ENCODE measurements at regions not wholly inside any gene's neighbourhood (a gene's known extent, or its start where the extent isn't known, plus 50 kb on each side); places are given as distances from the start of the nearest gene placed in this dataset.
"Not testable (repeated sequence)": the region's sequence is repeated elsewhere in the genome, so short reads cannot be mapped to it uniquely, and the experiment has no call there.

- no peak for DNase-seq
- TF ChIP-seq CTCF (IDR thresholded peaks at IDR 0.05) (no peak), EP300 (IDR thresholded peaks at IDR 0.05) (no peak), POLR2A (IDR thresholded peaks at IDR 0.05) (no peak)
- intact Hi-C loops (cut with DNase I) = loop anchor here in 1 of 4 donors (5.0 kb wide), 1 partner anchor 72 kb away; no protein-coding TSS in a partner anchor
- Histone ChIP-seq H3K9me3 (no peaks in the 10 kb centered on the region), H3K4me1 (ENCODE audit: insufficient read depth) (peaks cover 2% of the 10 kb centered on the region), H3K27me3 (no peaks in the 10 kb centered on the region), H3K27ac (no peak overlapping the region), H3K36me3 (no peaks in the 10 kb centered on the region), H3K4me3 (no peak overlapping the region)
These were observed 74.4 kb downstream of the ACKR3 start for GRCh38 chr2:236644067-236644466.

- Histone ChIP-seq H3K27me3 (no peaks in the 10 kb centered on the region), H3K4me1 (ENCODE audit: insufficient read depth) (peaks cover 2% of the 10 kb centered on the region), H3K9me3 (no peaks in the 10 kb centered on the region), H3K4me3 (no peak overlapping the region), H3K27ac (no peak overlapping the region), H3K36me3 (no peaks in the 10 kb centered on the region)
- TF ChIP-seq POLR2A (IDR thresholded peaks at IDR 0.05) (no peak), EP300 (IDR thresholded peaks at IDR 0.05) (no peak), CTCF (IDR thresholded peaks at IDR 0.05) (no peak)
- 59 to 78% (median 71%) methylated on average over 4 of the region's 4 CpGs for WGBS, 3 donors
- intact Hi-C loops (cut with DNase I) = loop anchor here in 1 of 4 donors (5.0 kb wide), 1 partner anchor 72 kb away; no protein-coding TSS in a partner anchor
- DNase-seq = peak in 1 of 5 donors; percentile 8
These were observed 74.9 kb downstream of the ACKR3 start for GRCh38 chr2:236644502-236644911.

GRCh38 chr2:236645141-236645540 is 75.5 kb downstream of the ACKR3 start:
- intact Hi-C loops (cut with DNase I); H3K4me3 ChIP-seq; H3K9me3 ChIP-seq; DNase-seq; H3K4me1 ChIP-seq (ENCODE audit: insufficient read depth); H3K27ac ChIP-seq; H3K27me3 ChIP-seq; H3K36me3 ChIP-seq: not testable (repeated sequence)
- WGBS, 3 donors = 84 to 92% (median 85%) methylated on average over 4 of the region's 4 CpGs

GRCh38 chr2:236646441-236646840 is 76.8 kb downstream of the ACKR3 start:
- Histone ChIP-seq H3K4me1 (ENCODE audit: insufficient read depth) (no peaks in the 10 kb centered on the region), H3K27ac (no peak overlapping the region), H3K36me3 (no peaks in the 10 kb centered on the region), H3K4me3 (no peak overlapping the region), H3K27me3 (no peaks in the 10 kb centered on the region), H3K9me3 (no peaks in the 10 kb centered on the region)
- DNase-seq = no peak
- WGBS, 3 donors = 75 to 87% (median 82%) methylated on average over 3 of the region's 3 CpGs
- intact Hi-C loops (cut with DNase I) = no loop called here
- TF ChIP-seq CTCF (IDR thresholded peaks at IDR 0.05) (no peak), POLR2A (IDR thresholded peaks at IDR 0.05) (no peak), EP300 (IDR thresholded peaks at IDR 0.05) (no peak)

- Histone ChIP-seq H3K27ac (no peak overlapping the region), H3K36me3 (no peaks in the 10 kb centered on the region), H3K27me3 (no peaks in the 10 kb centered on the region), H3K4me1 (ENCODE audit: insufficient read depth) (no peaks in the 10 kb centered on the region), H3K4me3 (no peak overlapping the region), H3K9me3 (no peaks in the 10 kb centered on the region)
- TF ChIP-seq CTCF (IDR thresholded peaks at IDR 0.05) = no peak
- TF ChIP-seq EP300 (IDR thresholded peaks at IDR 0.05) = no peak
- TF ChIP-seq POLR2A (IDR thresholded peaks at IDR 0.05) = no peak
- DNase-seq = no peak
- 84 to 92% (median 90%) methylated on average over 4 of the region's 4 CpGs for WGBS, 3 donors
- intact Hi-C loops (cut with DNase I) = no loop called here
These were observed 77.2 kb downstream of the ACKR3 start for GRCh38 chr2:236646871-236647270.

All from ovary (tissue), 7 donors.